T-cell (primary cell): ENCODE measurements at regions not wholly inside any gene's neighbourhood (a gene's known extent, or its start where the extent isn't known, plus 50 kb on each side); places are given as distances from the start of the nearest gene placed in this dataset.

Experiments used
- ATAC-seq, 4 experiments: fragments of 200-7000 bp in 3 of 4; fragments of 150-1000 bp in 1 of 4; cut with Tn5 transposase; replicated peaks in 1 of 4; 1 replicate in 3 of 4; 2 replicates in 1 of 4; pipeline ENCODE4 v1.10.0; 2021; ENCODE audit warnings: moderate library complexity in 3 of 4, mild to moderate bottlenecking in 2 of 4, moderate number of reproducible peaks in 1 of 4
- CTCF ChIA-PET, 2 donors: fragments of 300-600 bp; sonication (Branson Sonifier 250); formaldehyde crosslinking; loops; one replicate each; lab custom pipeline; 2022; ENCODE audit warnings: antibody characterized with exemption in 2 of 2; lab: Charles Lee
- POLR2A ChIA-PET, 2 donors: fragments of 300-600 bp; sonication (Branson Sonifier 250); formaldehyde crosslinking; loops; one replicate each; lab custom pipeline; 2022; ENCODE audit warnings: antibody characterized with exemption in 2 of 2; lab: Charles Lee
- DNase-seq, 35 experiments: peaks; one replicate each; pipeline versions ENCODE4 v3.0.0 to v3.0.0-alpha.2; 2013 to 2023
- H3K27ac ChIP-seq: one replicate; pipeline ENCODE4 v1.5.1; 2013; ENCODE audit warnings: low read length
- H3K27me3 ChIP-seq, 2 experiments: replicated peaks in 1 of 2; 1 replicate in 1 of 2; 2 replicates in 1 of 2; pipeline versions ENCODE4 v1.6.1 to v1.7.0; 2013; ENCODE audit warnings: low read length in 1 of 2, mixed read lengths in 1 of 2; ENCODE audit not compliant: control insufficient read depth in 2 of 2, insufficient read depth in 2 of 2; ENCODE audit errors: extremely low read depth in 1 of 2
- H3K36me3 ChIP-seq, 2 donors: 1 replicate in 1 of 2; 2 replicates in 1 of 2; pipeline versions ENCODE4 v1.6.1 to v1.7.0; 2013; ENCODE audit warnings: low read length in 1 of 2; ENCODE audit not compliant: control insufficient read depth in 2 of 2, insufficient read depth in 1 of 2; ENCODE audit errors: extremely low read depth in 1 of 2
- H3K4me1 ChIP-seq, 2 experiments: 1 replicate in 1 of 2; 2 replicates in 1 of 2; pipeline versions ENCODE4 v1.6.1 to v1.7.0; 2013; ENCODE audit warnings: low read length in 2 of 2, mixed read lengths in 1 of 2; ENCODE audit not compliant: insufficient read depth in 2 of 2, control insufficient read depth in 1 of 2; ENCODE audit errors: extremely low read depth in 1 of 2
- H3K4me3 ChIP-seq, 2 donors: 1 replicate in 1 of 2; 2 replicates in 1 of 2; pipeline versions ENCODE4 v1.5.1 to v1.7.0; 2013; ENCODE audit warnings: mild to moderate bottlenecking in 2 of 2, low read length in 1 of 2, moderate library complexity in 1 of 2; ENCODE audit not compliant: control insufficient read depth in 1 of 2; ENCODE audit errors: extremely low read depth in 1 of 2
- H3K9me3 ChIP-seq: 2 replicates; pipeline ENCODE4 v1.7.0; 2013
- H3K27ac Mint-ChIP-seq, 2 donors: one replicate each; pipeline ENCODE4 v1.8.0; 2020 to 2021; ENCODE audit warnings: mild to moderate bottlenecking in 2 of 2, mixed read lengths in 2 of 2
- H3K27me3 Mint-ChIP-seq, 2 donors: one replicate each; pipeline ENCODE4 v1.8.0; 2021 to 2022; ENCODE audit warnings: mixed read lengths in 2 of 2
- H3K36me3 Mint-ChIP-seq: one replicate; pipeline ENCODE4 v1.8.0; 2021; ENCODE audit warnings: mixed read lengths
- H3K4me1 Mint-ChIP-seq, 3 donors: one replicate each; pipeline ENCODE4 v1.8.0; 2020 to 2022; ENCODE audit warnings: mixed read lengths in 3 of 3, mild to moderate bottlenecking in 1 of 3
- H3K4me3 Mint-ChIP-seq, 3 donors: one replicate each; pipeline ENCODE4 v1.8.0; 2020 to 2022; ENCODE audit warnings: mild to moderate bottlenecking in 3 of 3, mixed read lengths in 3 of 3, moderate library complexity in 3 of 3
- H3K9me3 Mint-ChIP-seq, 3 donors: one replicate each; pipeline ENCODE4 v1.8.0; 2020 to 2022; ENCODE audit warnings: mixed read lengths in 3 of 3
- whole genome bisulfite sequencing: methylation state at CpG from one replicate; pipeline ENCODE4 v1.1.5; 2013; ENCODE audit warnings: missing lambda C conversion rate; ENCODE audit not compliant: insufficient coverage; 5-methylcytosine and 5-hydroxymethylcytosine counted together

DNA sequence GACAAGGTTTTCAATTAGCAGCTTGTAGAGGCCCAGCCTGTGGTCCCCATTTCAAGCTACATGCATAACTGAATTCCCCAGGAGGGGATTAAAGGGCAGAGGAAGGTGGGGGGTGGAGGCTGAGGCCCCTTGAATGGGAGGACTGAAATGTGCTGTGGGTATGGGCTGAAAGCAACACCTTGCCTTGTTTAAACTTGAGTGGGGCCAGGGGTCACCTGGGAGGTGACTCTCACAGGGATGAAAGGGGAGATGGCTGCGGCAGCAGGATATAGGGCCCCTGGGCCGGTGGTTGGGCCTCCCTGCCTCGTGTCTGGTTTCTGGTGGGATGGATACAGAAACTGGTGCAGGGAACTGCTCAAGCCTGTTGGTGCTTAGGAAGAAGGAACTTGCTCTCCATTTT lies 225.9 kb upstream of the SPRED2 start:
- peaks cover 3 to 16% of the 10 kb centered on the region in 2 donors for H3K27me3 Mint-ChIP-seq
- no peaks in the 10 kb centered on the region for H3K4me1 Mint-ChIP-seq
- H3K9me3 Mint-ChIP-seq, result no peaks in the 10 kb centered on the region
- H3K4me3 Mint-ChIP-seq, result no peak overlapping the region
- POLR2A ChIA-PET, result no interaction called here
- H3K36me3 Mint-ChIP-seq, result no peaks in the 10 kb centered on the region
- H3K4me3 ChIP-seq, result no peak overlapping the region
- no peaks in the 10 kb centered on the region for H3K4me1 ChIP-seq
- 44% methylated on average over 3 of the region's 3 CpGs for WGBS
- CTCF ChIA-PET, result no interaction called here
- no peaks in the 10 kb centered on the region for H3K9me3 ChIP-seq
- H3K27me3 ChIP-seq, result peaks cover 0 to 9% of the 10 kb centered on the region in 2 experiments
- no peak overlapping the region for H3K27ac ChIP-seq
- H3K36me3 ChIP-seq, result no peaks in the 10 kb centered on the region
- DNase-seq, result no peak
- no peak for ATAC-seq
- no peak overlapping the region for H3K27ac Mint-ChIP-seq

DNA sequence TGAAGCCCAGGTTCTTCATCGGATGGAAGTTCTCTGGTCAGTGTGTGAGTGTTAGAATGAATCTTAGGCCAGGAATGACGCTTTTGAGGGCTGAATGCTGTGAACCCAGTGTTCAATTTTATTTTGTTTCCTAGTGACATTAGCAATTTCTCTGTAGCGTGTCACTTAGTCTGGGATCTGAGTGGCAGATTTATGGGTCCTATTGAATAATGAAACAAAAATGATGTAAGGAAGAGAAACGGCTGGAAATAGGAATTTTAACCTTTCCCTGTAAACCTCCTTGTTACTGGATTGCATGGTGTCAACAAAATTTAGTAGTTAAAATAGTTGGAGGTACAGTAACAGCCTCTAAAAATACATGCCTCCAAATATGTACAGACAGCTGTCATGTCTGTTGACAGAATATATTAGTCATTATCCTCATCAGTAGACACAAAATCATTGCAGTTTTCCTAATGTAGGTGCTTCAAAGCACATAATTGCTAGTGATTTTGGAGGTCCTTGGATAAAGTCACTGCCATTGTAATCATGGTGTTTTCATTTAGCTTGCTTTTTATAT lies 223.8 kb upstream of the SPRED2 start:
- ATAC-seq (no peak), DNase-seq (no peak)
- peaks cover 3 to 7% of the 10 kb centered on the region in 2 donors for H3K27me3 Mint-ChIP-seq
- H3K36me3 Mint-ChIP-seq, result no peaks in the 10 kb centered on the region
- ChIA-PET POLR2A (no interaction called here), CTCF (no interaction called here)
- no peak overlapping the region for H3K27ac Mint-ChIP-seq
- no peaks in the 10 kb centered on the region for H3K4me1 ChIP-seq
- H3K4me3 Mint-ChIP-seq, result no peak overlapping the region
- no peaks in the 10 kb centered on the region for H3K4me1 Mint-ChIP-seq
- H3K4me3 ChIP-seq, result no peak overlapping the region
- H3K9me3 Mint-ChIP-seq, result no peaks in the 10 kb centered on the region
- H3K9me3 ChIP-seq, result no peaks in the 10 kb centered on the region
- peaks cover 0 to 6% of the 10 kb centered on the region in 2 experiments for H3K27me3 ChIP-seq
- H3K36me3 ChIP-seq, result no peaks in the 10 kb centered on the region
- WGBS, result 100% methylated on average over 3 of the region's 4 CpGs
- no peak overlapping the region for H3K27ac ChIP-seq

DNA sequence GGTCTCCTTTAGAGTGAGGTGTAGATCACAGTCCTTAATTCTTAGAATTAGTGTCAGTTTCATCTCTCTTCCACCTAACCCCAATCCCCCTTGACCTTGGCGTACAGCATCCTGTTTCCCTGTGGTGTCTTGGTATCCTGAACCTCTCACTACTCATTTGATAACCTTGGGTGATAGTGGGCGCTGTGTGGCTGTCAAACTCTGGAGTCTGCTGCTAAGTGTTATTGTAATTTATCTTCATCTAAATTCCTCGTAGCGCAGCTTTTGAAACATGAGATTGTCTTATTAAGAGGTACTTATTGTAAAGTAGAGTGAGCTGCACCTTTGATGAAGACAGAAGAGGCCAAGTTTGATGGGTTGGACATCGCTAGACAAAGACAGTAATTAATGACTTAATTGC lies 222.6 kb upstream of the SPRED2 start:
- no peak for ATAC-seq
- Mint-ChIP-seq H3K4me3 (no peak overlapping the region), H3K27me3 (peaks cover 3 to 7% of the 10 kb centered on the region in 2 donors), H3K9me3 (no peaks in the 10 kb centered on the region), H3K36me3 (no peaks in the 10 kb centered on the region), H3K27ac (no peak overlapping the region), H3K4me1 (no peaks in the 10 kb centered on the region)
- POLR2A ChIA-PET, result interaction anchor here in 1 of 2 donors (0.6 kb wide), 1 partner anchor 23 kb away, joined by 3 read pairs; no protein-coding TSS in a partner anchor
- Histone ChIP-seq H3K9me3 (no peaks in the 10 kb centered on the region), H3K36me3 (no peaks in the 10 kb centered on the region), H3K4me3 (no peak overlapping the region), H3K27me3 (peaks cover 0 to 6% of the 10 kb centered on the region in 2 experiments), H3K27ac (no peak overlapping the region), H3K4me1 (no peaks in the 10 kb centered on the region)
- WGBS, result no CpG with 5 or more reads among the region's 5 CpGs
- DNase-seq, result no peak
- CTCF ChIA-PET, result no interaction called here

DNA sequence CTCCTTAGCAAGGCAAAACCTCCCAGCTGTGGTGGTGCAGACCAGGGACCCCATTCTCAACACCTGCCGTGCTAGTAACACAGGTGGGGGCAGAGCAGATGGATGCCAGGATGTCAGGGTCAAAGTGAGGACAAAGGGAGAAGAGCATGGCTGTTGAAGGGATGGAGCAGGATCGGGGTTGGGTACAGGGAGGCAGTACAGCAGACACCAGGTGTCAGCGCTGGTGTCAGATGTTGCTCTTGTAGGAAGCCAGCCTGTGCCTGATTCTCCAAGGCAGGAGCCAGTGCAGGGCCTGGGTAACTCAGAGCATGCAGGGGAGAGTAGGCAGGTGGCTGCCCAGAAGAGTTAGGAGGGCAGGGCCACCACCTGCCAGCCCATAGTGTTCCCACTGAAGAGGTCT lies 222.1 kb upstream of the SPRED2 start:
- Histone ChIP-seq H3K9me3 (no peaks in the 10 kb centered on the region), H3K36me3 (no peaks in the 10 kb centered on the region), H3K27ac (no peak overlapping the region), H3K4me3 (no peak overlapping the region), H3K27me3 (peaks cover 0 to 4% of the 10 kb centered on the region in 2 experiments), H3K4me1 (no peaks in the 10 kb centered on the region)
- DNase-seq (no peak), ATAC-seq (no peak)
- H3K36me3 Mint-ChIP-seq, result no peaks in the 10 kb centered on the region
- CTCF ChIA-PET, result no interaction called here
- POLR2A ChIA-PET, result no interaction called here
- H3K4me3 Mint-ChIP-seq, result no peak overlapping the region
- H3K4me1 Mint-ChIP-seq, result no peaks in the 10 kb centered on the region
- 63% methylated on average over 3 of the region's 3 CpGs for WGBS
- no peak overlapping the region for H3K27ac Mint-ChIP-seq
- H3K27me3 Mint-ChIP-seq, result peaks cover 3 to 7% of the 10 kb centered on the region in 2 donors
- no peaks in the 10 kb centered on the region for H3K9me3 Mint-ChIP-seq

GRCh38 chr2:65652066-65652465 lies 219.7 kb upstream of the SPRED2 start:
- Mint-ChIP-seq H3K9me3 (no peaks in the 10 kb centered on the region), H3K4me1 (no peaks in the 10 kb centered on the region), H3K27ac (no peak overlapping the region), H3K36me3 (no peaks in the 10 kb centered on the region), H3K27me3 (peaks cover 0 to under 1% of the 10 kb centered on the region in 2 donors), H3K4me3 (no peak overlapping the region)
- ChIA-PET CTCF (no interaction called here), POLR2A (no interaction called here)
- H3K36me3 ChIP-seq, result no peaks in the 10 kb centered on the region
- no peaks in the 10 kb centered on the region for H3K9me3 ChIP-seq
- ATAC-seq, result no peak
- no CpG with 5 or more reads among the region's 1 CpG for WGBS
- no peak overlapping the region for H3K4me3 ChIP-seq
- no peaks in the 10 kb centered on the region for H3K27me3 ChIP-seq
- no peaks in the 10 kb centered on the region for H3K4me1 ChIP-seq
- DNase-seq, result no peak
- no peak overlapping the region for H3K27ac ChIP-seq

GRCh38 chr2:65649811-65650589 lies 217.6 kb upstream of the SPRED2 start:
- Mint-ChIP-seq H3K36me3 (no peaks in the 10 kb centered on the region), H3K9me3 (no peaks in the 10 kb centered on the region), H3K4me1 (no peaks in the 10 kb centered on the region), H3K4me3 (no peak overlapping the region), H3K27me3 (no peaks in the 10 kb centered on the region), H3K27ac (no peak overlapping the region)
- no peaks in the 10 kb centered on the region for H3K4me1 ChIP-seq
- no peak for ATAC-seq
- no peaks in the 10 kb centered on the region for H3K36me3 ChIP-seq
- H3K27ac ChIP-seq, result no peak overlapping the region
- no CpG with 5 or more reads among the region's 5 CpGs for WGBS
- CTCF ChIA-PET, result interaction anchor here in 1 of 2 donors (0.5 kb wide), 1 partner anchor 9 kb away, joined by 3 read pairs; no protein-coding TSS in a partner anchor
- no peak for DNase-seq
- no peaks in the 10 kb centered on the region for H3K27me3 ChIP-seq
- POLR2A ChIA-PET, result interaction anchor here in 1 of 2 donors (0.5 kb wide), 1 partner anchor 95 kb away, joined by 3 read pairs; no protein-coding TSS in a partner anchor
- no peaks in the 10 kb centered on the region for H3K9me3 ChIP-seq
- no peak overlapping the region for H3K4me3 ChIP-seq
